Left kidney (tissue), 1 donor: ENCODE measurements at regions not wholly inside any gene's neighbourhood (a gene's known extent, or its start where the extent isn't known, plus 50 kb on each side); places are given as distances from the start of the nearest gene placed in this dataset.
"Not testable (repeated sequence)": the region's sequence is repeated elsewhere in the genome, so short reads cannot be mapped to it uniquely, and the experiment has no call there.

Source experiments
- DNase-seq: peaks from one replicate; pipeline ENCODE4 v3.0.0-alpha.2; 2013

DNA sequence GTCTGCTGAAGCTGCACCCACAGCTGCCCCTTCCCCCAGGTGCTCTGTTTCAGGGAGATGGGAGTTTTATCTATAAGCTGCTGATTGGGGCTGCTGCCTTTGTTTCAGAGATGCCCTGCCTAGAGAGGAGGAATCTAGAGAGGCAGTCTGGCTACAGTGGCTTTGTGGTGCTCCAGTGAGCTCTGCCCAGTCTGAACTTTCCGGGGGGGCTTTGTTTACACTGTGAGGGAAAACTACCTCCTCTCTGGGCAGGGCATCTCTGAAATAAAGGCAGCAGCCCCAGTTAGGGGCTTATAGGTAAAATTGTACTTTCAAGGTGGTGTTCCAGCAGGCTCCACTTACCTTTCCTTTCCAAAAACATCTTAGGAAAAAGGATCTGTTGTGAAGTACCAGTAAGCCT lies 242.2 kb downstream of the SPRY1 start:
- DNase-seq = no peak

DNA sequence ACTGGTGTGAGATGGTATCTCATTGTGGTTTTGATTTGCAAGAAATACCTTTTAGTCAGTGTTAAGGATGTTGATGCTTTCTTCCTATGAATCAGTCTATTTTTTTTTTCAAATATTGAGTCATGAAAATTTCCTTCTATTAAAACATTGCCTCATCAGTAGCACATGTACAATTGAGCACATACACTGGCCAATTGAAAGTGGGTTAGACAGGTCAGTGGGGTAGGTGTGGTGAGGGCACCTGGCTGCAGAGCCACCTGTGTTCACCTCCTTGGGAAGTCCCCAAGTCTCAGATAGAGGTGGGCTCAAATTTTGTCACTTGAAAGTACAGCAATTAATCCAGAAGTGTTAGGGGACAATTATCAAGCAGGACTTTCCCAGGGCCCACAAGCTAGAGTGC lies 243.7 kb downstream of the SPRY1 start:
- no peak for DNase-seq

DNA sequence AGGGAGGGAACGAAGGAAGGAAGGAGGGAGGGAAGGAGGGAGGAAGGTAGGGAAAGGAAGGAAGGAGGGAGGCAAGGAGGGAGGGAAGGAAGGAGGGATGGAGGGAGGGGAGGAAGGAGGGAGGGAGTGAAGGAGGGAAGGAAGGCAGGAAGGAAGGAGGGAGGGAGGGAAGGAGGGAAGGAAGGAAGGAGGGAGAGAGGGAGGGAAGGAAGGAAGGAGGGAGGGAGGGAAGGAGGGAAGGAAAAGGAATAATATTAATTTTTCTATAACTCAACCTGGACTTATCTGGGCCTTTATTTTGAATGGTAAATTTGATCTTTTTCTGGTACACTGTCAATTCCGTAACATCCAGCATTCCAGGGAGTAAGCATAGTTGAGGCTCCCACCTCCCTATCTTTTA lies 244.2 kb downstream of the SPRY1 start:
- DNase-seq = no peak

DNA sequence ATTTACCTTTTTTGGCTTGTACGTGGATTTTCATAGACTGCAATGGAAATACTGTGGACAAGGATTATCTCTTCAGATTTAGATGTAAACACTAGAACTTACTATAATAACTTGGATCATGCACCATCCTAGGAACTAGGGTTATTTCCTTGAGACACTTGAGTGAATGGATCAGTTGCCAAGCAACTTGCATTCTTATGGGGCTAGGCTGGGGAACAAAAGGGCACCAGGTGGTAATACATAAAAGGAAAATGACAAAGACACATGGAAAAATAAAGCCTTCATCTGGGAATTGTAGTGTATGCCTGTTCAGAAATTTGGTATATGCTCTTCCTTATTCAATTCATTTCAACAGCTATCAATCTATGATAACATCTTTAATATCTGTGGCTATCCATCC lies 247.1 kb downstream of the SPRY1 start:
- DNase-seq = no peak

DNA sequence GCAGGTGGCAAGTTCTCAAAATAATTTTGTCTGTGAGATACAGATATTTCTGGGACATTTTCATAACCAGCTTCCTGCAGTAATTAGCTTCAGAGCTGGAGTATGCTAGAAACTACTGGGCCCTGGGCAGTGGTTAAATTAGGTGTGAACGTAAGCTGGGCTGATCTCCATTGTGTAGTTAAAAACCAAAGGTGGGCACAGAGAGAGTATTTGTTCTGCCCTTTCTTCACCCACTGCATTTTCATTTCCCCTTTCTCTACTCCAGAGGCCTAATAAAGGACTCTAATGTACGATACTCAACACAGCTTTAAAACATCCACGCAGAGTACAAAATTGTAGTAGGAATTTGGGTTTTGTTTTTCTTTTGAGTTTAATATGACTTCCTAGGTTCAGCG lies 252.7 kb downstream of the SPRY1 start:
- DNase-seq = no peak

DNA sequence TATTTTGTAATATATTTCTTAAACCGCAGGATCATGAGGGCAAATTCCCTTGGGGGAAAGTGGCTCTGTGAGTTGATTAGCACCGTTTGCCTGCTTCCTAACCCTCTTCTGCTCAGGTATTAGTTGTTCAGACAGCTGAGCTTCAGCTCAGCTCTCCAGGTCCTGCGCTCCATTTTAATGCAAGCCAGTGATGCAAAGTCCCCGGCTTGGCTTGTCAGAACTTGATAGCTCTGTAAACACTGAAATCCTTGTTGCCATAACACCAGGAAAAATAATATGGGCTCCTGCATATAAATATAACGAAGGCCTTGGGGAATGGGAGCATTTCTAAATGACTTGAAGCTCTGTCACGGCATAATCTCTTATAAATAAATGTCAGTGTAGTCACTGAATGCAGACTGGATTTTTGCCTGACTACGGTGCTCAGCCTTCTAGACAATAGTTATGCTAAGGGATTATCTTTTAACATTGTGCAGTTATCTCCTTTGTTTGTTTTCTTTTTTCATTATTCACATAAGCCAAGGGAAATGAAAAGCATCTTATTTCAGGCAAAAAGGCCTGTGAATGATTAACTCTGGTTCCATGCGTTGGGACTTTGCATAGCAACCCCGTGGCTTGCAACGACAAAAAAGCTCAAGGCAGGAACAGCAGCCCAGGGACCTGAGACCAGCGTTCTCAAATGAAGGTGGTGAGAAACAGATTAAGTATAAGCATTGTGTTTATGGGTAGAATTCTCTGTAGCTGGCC lies 253.2 kb downstream of the SPRY1 start:
- peak; percentile 75 for DNase-seq

DNA sequence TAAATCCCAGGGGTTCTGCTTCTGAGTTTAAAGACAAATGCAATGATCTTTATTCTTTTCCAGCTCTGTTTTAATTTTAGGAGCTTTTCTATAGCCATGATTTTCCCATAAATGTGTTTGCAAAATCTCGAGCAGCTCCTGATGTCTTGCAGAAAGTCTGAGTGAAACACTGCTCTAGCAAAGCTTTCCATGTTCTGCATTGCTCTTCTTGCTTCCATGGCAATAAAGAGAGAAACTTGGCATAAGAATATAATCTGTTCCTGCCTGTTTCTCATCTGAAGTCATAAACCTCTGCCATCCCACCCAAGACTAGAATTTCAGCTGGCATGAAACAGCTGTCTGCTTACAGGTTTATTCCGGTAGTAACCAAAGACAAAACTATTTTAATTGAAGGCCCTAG lies 254.5 kb downstream of the SPRY1 start:
- DNase-seq = no peak

DNA sequence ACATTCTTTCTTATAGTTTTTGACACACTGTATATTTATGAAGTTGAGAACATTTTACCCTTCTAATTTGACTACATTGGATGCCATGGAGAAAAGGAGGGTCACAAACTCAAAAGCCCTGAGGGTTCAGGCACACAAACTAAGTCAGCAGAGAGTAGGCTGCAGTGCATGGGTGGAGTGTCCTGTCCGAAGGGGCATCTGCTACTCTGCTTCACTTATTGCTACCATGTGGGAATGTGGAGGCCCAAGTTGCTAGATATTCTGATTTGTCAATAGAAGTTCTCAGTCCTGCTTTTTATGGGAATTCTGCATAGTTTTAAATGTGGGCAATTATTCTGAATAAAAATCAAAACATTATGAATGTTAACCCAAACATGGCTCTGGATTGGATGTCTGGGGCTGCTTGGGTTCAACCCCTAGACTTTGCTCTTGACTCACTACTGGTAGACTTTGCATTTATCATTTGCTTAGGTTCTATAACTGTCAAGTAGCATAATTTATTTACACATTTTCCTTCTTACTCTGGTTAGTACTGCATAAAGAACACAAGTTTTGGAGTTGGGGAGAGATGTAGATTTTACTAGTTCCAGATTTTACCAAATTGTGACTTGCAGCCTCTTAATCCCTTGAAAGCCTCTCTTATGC lies 255.1 kb downstream of the SPRY1 start:
- DNase-seq = no peak

DNA sequence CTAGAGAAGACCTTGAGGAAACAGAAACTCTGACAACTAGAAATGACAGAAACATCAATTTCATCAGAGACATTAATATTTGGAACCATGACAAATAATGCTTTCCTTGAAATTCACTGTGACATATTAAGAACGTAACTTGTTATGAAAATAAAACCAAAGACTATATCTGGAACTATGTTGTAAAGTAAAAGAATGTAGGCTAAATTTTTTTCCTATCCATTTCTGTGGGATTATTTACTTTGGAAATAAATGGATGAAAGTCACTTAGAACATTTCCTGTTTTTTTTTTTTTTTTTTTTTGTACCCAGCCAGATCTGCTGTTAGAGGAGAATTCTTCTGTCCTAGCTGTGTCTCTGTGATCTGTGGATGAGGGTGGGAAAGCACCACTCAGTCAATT lies 255.9 kb downstream of the SPRY1 start:
- DNase-seq = no peak

DNA sequence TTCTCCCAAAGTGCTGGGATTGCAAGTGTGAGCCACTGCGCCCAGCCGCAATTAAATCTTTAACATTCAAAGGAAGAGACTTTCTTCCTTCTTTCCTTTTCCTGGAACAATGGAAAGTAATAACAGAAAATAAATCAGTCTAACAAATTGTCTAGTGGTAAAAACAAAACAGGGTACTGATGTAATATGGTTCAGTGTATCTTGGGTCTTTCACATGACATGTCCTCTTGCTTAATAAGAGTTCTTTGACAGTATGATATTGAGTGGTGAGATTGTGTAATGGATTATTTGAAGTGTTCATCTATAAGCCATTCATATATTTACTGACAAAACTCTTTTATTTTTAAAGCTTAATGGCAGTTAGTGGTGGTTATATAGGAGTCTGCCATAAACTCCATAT lies 256.6 kb downstream of the SPRY1 start:
- DNase-seq = no peak

DNA sequence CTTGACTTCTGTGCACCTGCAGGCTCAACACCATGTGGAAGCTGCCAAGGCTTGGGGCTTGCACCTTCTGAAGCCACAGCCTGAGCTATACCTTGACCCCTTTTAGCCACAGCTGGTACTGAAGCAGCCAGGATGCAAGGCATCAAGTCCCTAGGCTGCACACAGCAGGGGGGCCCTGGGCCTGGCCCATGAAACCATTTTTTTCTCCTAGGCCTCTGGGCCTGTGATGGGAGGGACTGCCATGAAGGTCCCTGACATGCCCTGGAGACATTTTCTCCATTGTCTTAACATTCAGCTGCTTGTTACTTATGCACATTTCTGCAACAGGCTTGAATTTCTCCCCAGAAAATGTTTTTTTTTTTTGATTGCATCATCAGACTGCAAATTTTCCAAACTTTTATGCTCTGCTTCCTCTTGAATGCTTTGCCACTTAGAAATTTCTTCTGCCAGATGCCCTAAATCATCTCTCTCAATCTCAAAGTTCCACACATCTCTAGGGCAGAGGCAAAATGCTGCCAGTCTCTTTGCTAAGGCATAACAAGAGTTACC lies 260.2 kb downstream of the SPRY1 start:
- DNase-seq = not testable (repeated sequence)

DNA sequence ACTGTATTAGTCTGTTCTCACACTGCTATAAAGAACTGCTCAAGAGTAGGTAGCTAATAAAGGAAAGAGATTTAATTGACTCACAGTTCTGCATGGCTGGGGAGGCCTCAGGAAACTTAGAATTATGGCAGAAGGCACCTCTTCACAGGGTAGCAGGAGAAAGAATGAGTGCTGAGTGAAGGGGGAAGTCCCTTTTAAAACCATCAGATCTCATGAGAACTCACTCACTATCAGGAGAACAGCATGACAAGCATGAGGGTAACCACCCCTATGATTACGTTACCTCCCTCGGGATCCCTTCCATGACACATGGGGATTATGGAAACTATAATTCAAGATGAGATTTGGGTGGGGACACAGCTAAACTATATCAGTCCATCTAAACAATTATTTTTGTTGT lies 261.0 kb downstream of the SPRY1 start:
- DNase-seq = not testable (repeated sequence)

DNA sequence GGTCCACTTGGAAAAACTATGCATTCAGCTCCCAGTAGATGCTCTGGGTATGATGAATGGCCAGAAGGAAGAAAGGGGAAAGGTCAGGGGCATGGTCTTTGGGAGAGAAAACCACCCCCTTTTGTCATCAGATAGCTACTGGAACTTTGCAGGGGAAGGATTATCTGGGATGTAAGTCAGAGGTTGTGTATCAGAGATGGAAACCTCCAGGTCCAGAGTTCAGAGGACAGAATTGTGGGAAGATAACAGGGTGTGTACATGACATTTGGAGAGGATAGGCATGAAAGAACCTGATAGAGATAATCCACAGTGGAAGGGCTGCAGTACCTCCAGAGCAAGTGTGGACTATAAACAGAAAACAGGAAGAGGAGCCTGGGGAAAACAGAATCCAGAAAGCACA lies 262.7 kb downstream of the SPRY1 start:
- no peak for DNase-seq

DNA sequence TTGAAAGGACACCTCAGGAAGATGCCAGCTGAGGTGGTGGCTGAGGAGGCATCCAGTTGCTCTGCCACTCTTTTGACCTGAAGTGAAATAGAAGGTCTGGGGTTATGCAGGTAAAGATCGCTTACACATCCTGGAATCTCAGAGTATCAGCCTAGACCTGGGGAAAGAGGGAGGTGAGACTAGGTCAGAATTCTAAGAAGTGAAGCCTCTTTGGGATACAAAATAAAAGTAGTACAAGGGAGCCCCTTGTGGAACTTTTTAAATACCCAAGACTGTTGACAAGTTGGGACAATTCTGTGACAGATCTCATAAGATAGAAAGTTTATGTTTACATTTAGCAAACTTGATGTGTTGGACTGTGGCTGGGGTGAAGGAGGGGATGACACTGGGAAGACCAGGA lies 263.1 kb downstream of the SPRY1 start:
- no peak for DNase-seq

DNA sequence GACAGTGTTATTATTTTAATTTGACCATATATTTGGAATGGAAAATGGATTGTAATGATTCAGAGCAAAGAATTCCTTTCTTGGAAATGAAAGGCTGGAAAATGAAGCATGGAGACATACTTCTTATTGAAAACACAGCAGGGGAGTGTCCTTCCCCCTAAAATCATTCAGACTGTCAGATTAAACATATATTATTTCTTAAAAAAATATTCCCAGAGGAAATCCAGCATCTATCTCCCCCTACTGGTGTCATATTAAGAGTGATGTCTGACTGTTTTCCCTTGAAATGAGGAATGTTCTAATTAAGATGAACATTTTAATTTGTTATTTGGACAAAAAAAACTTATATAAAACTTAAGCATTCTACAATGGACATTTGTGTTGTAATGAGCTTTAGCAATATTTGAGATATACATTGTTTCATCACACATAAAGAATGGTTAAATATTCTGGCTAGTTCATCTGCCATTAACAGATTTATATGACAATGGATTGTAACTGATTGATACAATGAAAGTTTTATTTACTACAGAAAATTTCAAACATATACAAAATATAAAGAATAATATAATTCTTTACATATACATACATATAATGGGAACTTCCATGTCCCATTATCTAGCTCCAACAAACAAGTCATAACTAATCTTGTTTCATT lies 264.6 kb downstream of the SPRY1 start:
- DNase-seq = no peak

DNA sequence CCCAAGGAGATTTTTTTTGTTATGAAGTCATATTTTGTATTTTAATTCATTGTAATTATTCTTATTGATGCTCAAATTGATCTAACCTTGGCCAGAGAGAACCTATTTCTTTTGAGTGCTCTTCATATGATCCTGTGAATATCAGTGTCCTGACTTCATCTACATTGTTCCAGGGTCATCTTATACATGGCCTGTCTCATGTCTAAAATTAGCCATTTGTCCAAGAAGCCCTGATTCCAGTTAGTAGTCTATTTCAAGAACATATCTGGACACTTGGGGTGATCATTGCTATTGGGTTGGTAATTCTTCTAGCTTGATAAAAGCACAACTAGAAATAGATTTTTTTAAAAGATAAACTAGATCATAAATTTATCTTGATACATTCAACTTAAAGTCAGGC lies 266.2 kb downstream of the SPRY1 start:
- DNase-seq = no peak

DNA sequence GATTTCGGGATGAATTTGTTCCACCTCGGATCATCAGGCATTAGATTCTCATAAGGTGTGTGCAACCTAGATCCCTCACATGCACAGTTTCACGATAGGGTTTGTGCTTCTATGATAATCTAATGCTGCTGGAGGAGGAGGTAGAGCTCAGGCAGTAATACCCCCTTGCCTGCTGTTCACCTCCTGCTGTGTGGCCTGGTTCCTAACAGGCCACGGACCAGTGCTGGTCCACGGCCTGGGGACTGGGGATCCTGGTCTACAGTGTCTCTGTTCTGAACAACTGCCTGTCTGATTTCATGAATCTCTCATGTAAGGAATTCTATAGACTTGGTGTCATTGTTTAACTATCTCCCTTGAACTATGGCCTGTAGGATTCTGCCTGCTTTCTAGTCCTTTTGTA lies 269.9 kb downstream of the SPRY1 start:
- DNase-seq = no peak

DNA sequence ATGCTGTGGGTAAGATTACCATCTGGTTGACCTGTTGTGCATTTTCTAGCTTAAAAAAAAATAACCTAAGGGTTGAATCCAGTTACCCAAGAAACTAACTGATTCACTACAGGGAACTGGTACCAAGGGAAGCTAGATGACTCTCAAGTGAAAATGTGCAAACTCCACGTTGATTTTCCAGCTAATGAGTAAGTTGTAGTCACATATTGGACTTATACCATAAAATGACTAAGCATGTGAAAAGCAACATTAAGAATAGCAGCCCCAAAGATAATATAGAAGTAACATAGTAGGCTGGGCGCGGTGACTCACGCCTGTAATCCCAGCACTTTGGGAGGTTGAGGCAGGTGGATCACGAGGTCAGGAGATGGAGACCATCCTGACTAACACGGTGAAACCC lies 270.9 kb downstream of the SPRY1 start:
- no peak for DNase-seq

DNA sequence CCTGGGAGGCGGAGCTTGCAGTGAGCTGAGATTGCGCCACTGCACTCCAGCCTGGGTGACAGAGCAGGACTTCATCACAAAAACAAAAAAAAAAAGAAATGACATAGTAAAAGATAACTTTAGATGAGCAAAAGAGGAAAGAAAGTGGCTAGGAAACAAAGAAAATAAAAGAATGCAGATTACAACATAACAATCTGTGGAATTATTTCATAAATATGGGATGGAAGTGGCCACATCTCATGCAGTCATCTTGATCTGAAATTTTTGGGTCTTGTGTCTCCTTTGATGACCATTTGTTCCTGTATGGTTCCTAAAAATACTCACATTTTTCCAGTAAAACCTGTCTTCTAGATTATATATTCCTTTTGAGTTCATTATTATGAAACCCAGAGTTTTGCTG lies 271.4 kb downstream of the SPRY1 start:
- DNase-seq = no peak

DNA sequence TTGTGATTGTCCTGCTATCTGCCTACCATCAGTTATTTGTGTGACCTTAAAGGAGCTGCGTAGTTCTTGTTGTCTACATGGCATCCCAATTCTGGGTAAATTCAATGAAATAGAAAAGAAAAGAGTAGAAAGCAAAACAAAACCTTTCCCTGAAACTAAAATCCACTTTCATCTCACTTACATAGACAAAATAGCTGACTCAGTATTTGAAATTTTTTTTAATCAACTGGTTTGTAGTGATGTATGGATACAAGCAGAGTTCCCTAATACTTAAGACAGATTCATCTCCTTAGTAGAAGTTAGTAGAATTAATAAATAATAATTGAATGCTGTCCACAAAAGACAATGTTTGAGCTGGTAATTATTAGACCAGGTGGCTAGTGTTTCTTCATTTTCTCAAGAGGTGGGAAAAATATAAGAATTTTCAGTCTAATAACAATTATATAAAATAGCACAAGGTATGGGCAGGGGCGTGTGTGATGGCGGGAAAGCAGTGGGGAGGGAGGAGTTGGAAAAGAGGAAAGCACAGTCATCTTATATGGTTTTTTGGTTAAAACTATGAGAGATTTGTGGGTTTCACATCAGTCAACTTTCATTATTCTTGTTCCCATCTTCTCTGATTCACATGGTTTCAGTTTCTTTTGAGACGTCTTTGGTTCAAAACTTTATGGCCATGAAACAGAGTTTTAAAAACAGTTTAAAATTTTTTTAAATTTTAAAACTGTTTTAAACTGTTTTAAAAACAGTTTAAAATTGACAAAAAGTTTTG lies 275.2 kb downstream of the SPRY1 start:
- no peak for DNase-seq

DNA sequence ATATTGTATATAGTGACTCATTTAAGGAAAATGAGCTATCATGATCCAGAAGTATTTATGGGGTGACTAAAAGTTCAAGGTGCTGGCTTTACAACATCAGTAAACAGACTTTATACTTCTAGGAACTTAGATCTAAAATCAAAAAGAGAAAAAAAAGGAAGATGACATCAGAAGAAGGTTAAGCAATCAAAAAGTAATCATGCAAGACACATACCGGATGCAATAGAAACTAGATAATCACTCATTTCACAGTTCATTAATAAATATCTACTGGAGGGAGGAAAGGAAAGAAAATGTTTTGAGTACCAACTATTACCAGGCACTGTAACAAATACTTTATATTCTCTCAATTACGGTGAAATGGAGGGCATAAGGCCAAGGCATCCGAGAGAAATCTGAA lies 276.4 kb downstream of the SPRY1 start:
- no peak for DNase-seq

DNA sequence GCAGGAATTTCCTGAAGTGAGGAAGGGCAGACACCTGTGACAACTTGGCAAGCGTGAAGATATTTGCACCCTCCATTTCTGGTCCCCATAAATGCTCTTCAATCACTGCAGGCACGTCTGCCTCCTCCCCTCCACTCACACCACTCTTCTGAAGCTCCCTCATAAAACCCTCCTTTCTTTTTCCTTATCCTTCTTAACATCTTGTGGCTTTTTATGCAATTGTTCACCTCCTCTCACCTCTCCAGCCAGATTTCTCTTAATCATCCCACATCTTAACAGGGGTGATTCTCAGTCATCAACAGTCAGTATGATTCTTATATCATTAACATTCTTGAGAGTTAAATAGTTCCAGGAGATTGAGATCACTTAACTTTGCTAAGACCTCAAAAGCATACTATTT lies 277.4 kb downstream of the SPRY1 start:
- no peak for DNase-seq
